Endothelial cell of umbilical vein (primary cell): ENCODE measurements at regions not wholly inside any gene's neighbourhood (a gene's known extent, or its start where the extent isn't known, plus 50 kb on each side); places are given as distances from the start of the nearest gene placed in this dataset.

Source experiments
- BruUV-seq: library from RNA; stranded (reverse); fragments of 400-500 nt; replicated peaks from 2 replicates; lab custom pipeline; 2021; lab: Mats Ljungman, UMichigan
- CTCF ChIA-PET: fragments of 300-600, 350-600 bp; sonication (Branson Sonifier 250); formaldehyde crosslinking; loops from one replicate; lab custom pipeline; 2021; ENCODE audit warnings: antibody characterized with exemption, inconsistent platforms; lab: Charles Lee
- POLR2A ChIA-PET: fragments of 300-600, 350-600 bp; sonication (Branson Sonifier 250); formaldehyde crosslinking; loops from one replicate; lab custom pipeline; 2021; ENCODE audit warnings: antibody characterized with exemption, inconsistent platforms; lab: Charles Lee
- DNase-seq: peaks from one replicate; pipeline ENCODE4 v3.0.0-alpha.2; 2011; ENCODE audit warnings: low read depth, low spot score
- FAIRE-seq: peaks from 2 replicates; lab custom pipeline; 2011; peaks lifted over from hg19 to GRCh38; lab: Jason Lieb, UNC
- H2AFZ ChIP-seq: 2 replicates; pipeline ENCODE4 v1.6.0; 2012; ENCODE audit warnings: low read depth, low read length, control low read depth, inconsistent platforms
- H3K27ac ChIP-seq: 2 replicates; pipeline ENCODE4 v1.5.1; 2011; ENCODE audit warnings: low read depth, mild to moderate bottlenecking, control low read depth, low read length, moderate library complexity; ENCODE audit not compliant: insufficient read depth
- H3K27me3 ChIP-seq, 2 experiments: 2 replicates each; pipeline versions ENCODE4 v1.6.0 to v1.6.1; 2011; ENCODE audit warnings: low read length in 2 of 2, mixed read lengths in 1 of 2; ENCODE audit not compliant: control insufficient read depth in 2 of 2, insufficient read depth in 2 of 2
- H3K36me3 ChIP-seq, 2 experiments: 2 replicates in 1 of 2; 3 replicates in 1 of 2; pipeline ENCODE4 v1.5.1; 2011; ENCODE audit warnings: low read length in 2 of 2, mild to moderate bottlenecking in 1 of 2, moderate library complexity in 1 of 2; ENCODE audit not compliant: control insufficient read depth in 2 of 2, insufficient read depth in 2 of 2; ENCODE audit errors: extremely low read depth in 1 of 2
- H3K4me1 ChIP-seq: 3 replicates; pipeline ENCODE4 v1.5.1; 2011; ENCODE audit warnings: mild to moderate bottlenecking, low read length; ENCODE audit not compliant: control insufficient read depth, insufficient read depth; ENCODE audit errors: extremely low read depth
- H3K4me2 ChIP-seq: 2 replicates; pipeline ENCODE4 v1.6.1; 2011; ENCODE audit warnings: low read length, control low read depth, mixed read lengths; ENCODE audit not compliant: insufficient read depth
- H3K4me3 ChIP-seq, 3 experiments: fragments of 200-600 bp in 1 of 3; sonication (generic), shearing (Covaris generic) in 1 of 3; replicated peaks in 1 of 3; 2 replicates each; pipeline ENCODE4 v1.5.1; 2011 to 2016; ENCODE audit warnings: control low read depth in 3 of 3, low read length in 3 of 3, mild to moderate bottlenecking in 2 of 3, inconsistent platforms in 1 of 3, low read depth in 1 of 3, moderate library complexity in 1 of 3; ENCODE audit not compliant: insufficient read depth in 1 of 3
- H3K79me2 ChIP-seq: 2 replicates; pipeline ENCODE4 v1.6.0; 2012; ENCODE audit warnings: low read length, inconsistent platforms; ENCODE audit not compliant: control insufficient read depth, insufficient read depth
- H3K9ac ChIP-seq: replicated peaks from 2 replicates; pipeline ENCODE3; 2011; ENCODE audit warnings: low read length, control low read depth; ENCODE audit not compliant: insufficient read depth; ENCODE audit errors: extremely low read depth
- H3K9me1 ChIP-seq: replicated peaks from 3 replicates; pipeline ENCODE4 v1.6.0; 2011; ENCODE audit warnings: mild to moderate bottlenecking, low read length; ENCODE audit not compliant: control insufficient read depth, insufficient read depth; ENCODE audit errors: extremely low read depth
- H3K9me3 ChIP-seq: replicated peaks from 2 replicates; pipeline ENCODE4 v1.5.1; 2012; ENCODE audit warnings: low read length, inconsistent platforms; ENCODE audit not compliant: control insufficient read depth, insufficient read depth
- H4K20me1 ChIP-seq: replicated peaks from 2 replicates; pipeline ENCODE3; 2011; ENCODE audit warnings: mild to moderate bottlenecking, low read length; ENCODE audit not compliant: control insufficient read depth, insufficient read depth; ENCODE audit errors: extremely low read depth
- CTCF ChIP-seq, 2 donors: IDR thresholded peaks; 1 replicate in 1 of 2; 2 replicates in 1 of 2; pipeline ENCODE4 v1.5.1; 2011; ENCODE audit warnings: low read length in 2 of 2, mild to moderate bottlenecking in 2 of 2, moderate library complexity in 2 of 2, control low read depth in 1 of 2, inconsistent platforms in 1 of 2, low read depth in 1 of 2; ENCODE audit not compliant: insufficient read depth in 1 of 2; ENCODE audit errors: extremely low read depth in 1 of 2
- EZH2 ChIP-seq: IDR thresholded peaks from 2 replicates; pipeline ENCODE4 v1.6.1; 2012; ENCODE audit warnings: borderline replicate concordance, low read depth, mild to moderate bottlenecking, moderate library complexity, low read length, inconsistent platforms; ENCODE audit not compliant: severe bottlenecking
- FOS ChIP-seq: IDR thresholded peaks from 2 replicates; pipeline ENCODE4 v1.6.1; 2011; ENCODE audit warnings: mild to moderate bottlenecking, low read length, moderate library complexity, borderline replicate concordance; ENCODE audit not compliant: insufficient read depth
- GATA2 ChIP-seq: IDR thresholded peaks from 2 replicates; pipeline ENCODE4 v1.7.0; 2011; ENCODE audit warnings: low read depth, mild to moderate bottlenecking, moderate library complexity, mixed read lengths, low read length; ENCODE audit not compliant: insufficient read length, insufficient read depth
- JUN ChIP-seq: IDR thresholded peaks from 2 replicates; pipeline ENCODE4 v1.6.1; 2011; ENCODE audit warnings: borderline replicate concordance, low read depth; ENCODE audit not compliant: insufficient read length, insufficient read depth
- MYC ChIP-seq: IDR thresholded peaks from one replicate; pipeline ENCODE4 v1.6.1; 2011; ENCODE audit warnings: mild to moderate bottlenecking, low read depth, low read length
- POLR2A ChIP-seq: IDR thresholded peaks from 2 replicates; pipeline ENCODE4 v1.6.1; 2012; ENCODE audit warnings: low read depth, mild to moderate bottlenecking, control low read depth, low read length
- POLR2AphosphoS5 ChIP-seq: IDR thresholded peaks from 2 replicates; pipeline ENCODE4 v1.6.1; 2012; ENCODE audit warnings: low read depth, mild to moderate bottlenecking, control low read depth, low read length, moderate library complexity; ENCODE audit not compliant: insufficient read depth
- dilution Hi-C: fragments of 300-500 bp; cut with MboI; formaldehyde crosslinking; loops from one replicate; pipeline ENCODE4 v1.15.0; 2019; ENCODE audit warnings: low sequenced_read_pairs; ENCODE audit not compliant: extremely low pct_ligation_motif_present
- intact Hi-C: fragments of 100-400 bp; cut with micrococcal nuclease; formaldehyde crosslinking; loops from one replicate; pipeline ENCODE4 v1.10.0; 2022

- Histone ChIP-seq H3K9ac (no peak overlapping the region), H2AFZ (no peak overlapping the region), H3K9me1 (no peaks in the 10 kb centered on the region), H3K4me2 (no peak overlapping the region), H3K27me3 (no peaks in the 10 kb centered on the region), H3K36me3 (no peaks in the 10 kb centered on the region), H3K9me3 (no peaks in the 10 kb centered on the region), H4K20me1 (no peaks in the 10 kb centered on the region), H3K79me2 (no peaks in the 10 kb centered on the region), H3K27ac (no peak overlapping the region), H3K4me1 (no peaks in the 10 kb centered on the region), H3K4me3 (no peak overlapping the region)
- CTCF ChIA-PET: interaction anchor here (0.6 to 1.6 kb wide), 2 partner anchors 9 to 16 kb away, joined by 4 to 6 read pairs; no protein-coding TSS in a partner anchor
- POLR2A ChIA-PET: interaction anchor here (0.6 kb wide), 1 partner anchor 414 kb away, joined by 3 read pairs; no protein-coding TSS in a partner anchor
- dilution Hi-C loops: no loop called here
- TF ChIP-seq POLR2AphosphoS5: no peak
- TF ChIP-seq MYC: no peak
- no peak for TF ChIP-seq GATA2
- TF ChIP-seq CTCF (IDR thresholded peaks at IDR 0.05; ENCODE audit: extremely low read depth in 1 of 2, insufficient read depth in 1 of 2, low read depth in 1 of 2, low read length in 2 of 2): no peak
- no peak for TF ChIP-seq EZH2
- no peak for TF ChIP-seq FOS
- TF ChIP-seq JUN: no peak
- no peak for TF ChIP-seq POLR2A
- FAIRE-seq: peak; percentile 75
- no TSS peak for BruUV-seq
- intact Hi-C loops: no loop called here
- DNase-seq: peak; percentile 62
Measured at GRCh38 chr13:104757712-104758111, 1691.5 kb upstream of the SLC10A2 start.
